ENCODE measurements at regions not wholly inside any gene's neighbourhood (a gene's known extent, or its start where the extent isn't known, plus 50 kb on each side); places are given as distances from the start of the nearest gene placed in this dataset.

DNA sequence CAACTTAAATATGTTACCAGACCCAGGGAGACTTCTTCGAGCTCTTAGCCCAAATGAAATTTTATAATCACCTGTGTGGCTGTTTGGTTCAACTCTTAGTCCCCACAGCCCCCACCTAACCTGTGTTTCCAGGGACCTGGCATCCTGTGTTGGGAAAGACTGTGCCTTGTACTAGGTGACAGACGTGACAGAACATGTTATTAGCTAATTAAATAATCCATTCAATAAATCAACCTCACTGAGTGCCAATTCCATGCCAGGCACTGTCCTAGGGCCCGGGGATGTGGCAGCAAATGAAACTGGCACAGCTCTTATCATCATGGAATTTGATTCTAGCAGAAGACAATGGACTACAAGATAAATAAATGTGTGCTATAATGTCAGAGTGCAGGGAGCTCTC lies 431.9 kb downstream of the MIAT start:
- no peaks in the 10 kb centered on the region for H3K36me3 ChIP-seq (ENCODE audit: control insufficient read depth, insufficient read depth, low read length)
- H3K4me3 ChIP-seq (ENCODE audit: low read depth, low read length), result no peak overlapping the region
- no peak for DNase-seq (ENCODE audit: low read depth)
- TF ChIP-seq, protein P1, sequence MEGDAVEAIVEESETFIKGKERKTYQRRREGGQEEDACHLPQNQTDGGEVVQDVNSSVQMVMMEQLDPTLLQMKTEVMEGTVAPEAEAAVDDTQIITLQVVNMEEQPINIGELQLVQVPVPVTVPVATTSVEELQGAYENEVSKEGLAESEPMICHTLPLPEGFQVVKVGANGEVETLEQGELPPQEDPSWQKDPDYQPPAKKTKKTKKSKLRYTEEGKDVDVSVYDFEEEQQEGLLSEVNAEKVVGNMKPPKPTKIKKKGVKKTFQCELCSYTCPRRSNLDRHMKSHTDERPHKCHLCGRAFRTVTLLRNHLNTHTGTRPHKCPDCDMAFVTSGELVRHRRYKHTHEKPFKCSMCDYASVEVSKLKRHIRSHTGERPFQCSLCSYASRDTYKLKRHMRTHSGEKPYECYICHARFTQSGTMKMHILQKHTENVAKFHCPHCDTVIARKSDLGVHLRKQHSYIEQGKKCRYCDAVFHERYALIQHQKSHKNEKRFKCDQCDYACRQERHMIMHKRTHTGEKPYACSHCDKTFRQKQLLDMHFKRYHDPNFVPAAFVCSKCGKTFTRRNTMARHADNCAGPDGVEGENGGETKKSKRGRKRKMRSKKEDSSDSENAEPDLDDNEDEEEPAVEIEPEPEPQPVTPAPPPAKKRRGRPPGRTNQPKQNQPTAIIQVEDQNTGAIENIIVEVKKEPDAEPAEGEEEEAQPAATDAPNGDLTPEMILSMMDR (IDR thresholded peaks at IDR 0.05; ENCODE audit: insufficient read depth, low read length, poor library complexity, severe bottlenecking), result no peak
- peaks cover 32% of the 10 kb centered on the region for H3K27me3 ChIP-seq (ENCODE audit: control insufficient read depth, insufficient read depth, low read length)

DNA sequence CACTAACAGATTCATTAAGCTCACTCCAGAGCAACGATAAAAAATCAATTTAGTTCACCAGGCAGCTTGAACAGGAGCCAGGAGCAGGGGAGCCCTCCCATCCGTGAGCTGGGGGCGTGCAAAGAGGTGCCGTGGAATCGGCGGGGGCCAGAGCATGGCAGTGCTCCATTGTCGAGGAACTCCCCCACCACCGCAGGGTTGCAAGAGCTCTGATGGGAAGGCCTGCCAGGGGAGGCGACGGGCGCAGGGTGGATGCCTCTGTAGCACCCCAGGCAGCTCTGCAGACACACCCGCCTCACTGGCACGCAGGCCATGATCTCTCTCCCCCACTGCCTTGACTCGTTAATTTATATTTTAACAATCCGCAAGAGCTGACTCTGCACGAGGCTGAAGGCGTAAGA lies 433.2 kb downstream of the MIAT start:
- TF ChIP-seq, protein P1 (IDR thresholded peaks at IDR 0.05; ENCODE audit: insufficient read depth, low read length, poor library complexity, severe bottlenecking), result no peak
- H3K4me3 ChIP-seq (ENCODE audit: low read depth, low read length), result no peak overlapping the region
- no peaks in the 10 kb centered on the region for H3K36me3 ChIP-seq (ENCODE audit: control insufficient read depth, insufficient read depth, low read length)
- DNase-seq (ENCODE audit: low read depth), result no peak
- peaks cover 32% of the 10 kb centered on the region for H3K27me3 ChIP-seq (ENCODE audit: control insufficient read depth, insufficient read depth, low read length)

DNA sequence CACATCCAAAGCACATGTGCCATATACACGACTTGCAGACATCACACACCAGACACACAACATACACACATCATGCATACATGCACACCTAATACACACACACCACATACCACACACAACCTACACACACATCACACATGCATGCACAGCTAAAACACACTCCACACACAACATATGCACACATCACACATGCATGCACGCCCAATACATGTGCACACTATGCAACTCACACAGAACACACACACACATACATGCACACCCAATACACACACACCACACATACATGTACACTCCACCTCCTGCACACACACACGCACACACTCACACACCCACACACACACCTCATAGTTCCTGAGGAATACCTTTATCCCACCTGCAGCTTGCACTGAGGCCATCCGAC lies 436.0 kb downstream of the MIAT start:
- no peak for DNase-seq (ENCODE audit: low read depth)
- TF ChIP-seq, protein P1 (IDR thresholded peaks at IDR 0.05; ENCODE audit: insufficient read depth, low read length, poor library complexity, severe bottlenecking), result no peak

DNA sequence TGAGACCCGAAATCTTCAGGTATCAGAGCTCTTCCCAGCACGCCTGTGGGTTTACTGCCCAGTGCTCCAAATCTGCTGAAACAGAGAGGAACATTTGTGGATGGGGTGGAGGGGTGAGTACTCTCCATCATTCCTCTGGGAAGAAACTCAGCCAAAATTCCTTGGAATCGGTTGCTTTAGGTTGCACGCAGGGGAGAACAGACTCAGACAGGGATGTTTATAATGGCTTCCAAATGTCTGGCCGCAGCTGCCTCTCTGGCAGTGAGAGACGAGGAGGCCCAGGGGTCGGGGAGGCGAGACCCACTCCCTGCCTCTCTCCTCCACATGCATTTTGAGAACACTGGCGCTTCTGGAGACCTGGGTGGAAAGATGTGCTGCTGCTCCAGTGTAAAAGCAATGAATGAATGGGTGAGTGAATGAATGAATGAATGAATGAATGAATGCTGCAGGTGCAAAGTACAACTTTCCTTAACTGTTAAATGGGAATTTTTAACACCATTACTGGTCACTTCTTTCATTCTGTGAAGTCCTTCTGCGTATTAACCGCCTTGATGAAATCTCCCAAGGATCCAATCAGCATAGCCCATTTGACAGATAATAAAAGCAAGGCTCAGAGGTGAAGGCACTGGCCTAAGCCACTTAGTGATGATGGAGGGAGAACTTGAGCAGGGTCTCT lies 437.4 kb downstream of the MIAT start:
- no peaks in the 10 kb centered on the region for H3K36me3 ChIP-seq (ENCODE audit: control insufficient read depth, insufficient read depth, low read length)
- no peak overlapping the region for H3K4me3 ChIP-seq (ENCODE audit: low read depth, low read length)
- DNase-seq (ENCODE audit: low read depth), result no peak
- peaks cover 21% of the 10 kb centered on the region for H3K27me3 ChIP-seq (ENCODE audit: control insufficient read depth, insufficient read depth, low read length)
- TF ChIP-seq, protein P1 (IDR thresholded peaks at IDR 0.05; ENCODE audit: insufficient read depth, low read length, poor library complexity, severe bottlenecking), result no peak

More for the DNA sequence above, 436.0 kb downstream of the MIAT start:
- no peak overlapping the region for H3K4me3 ChIP-seq (ENCODE audit: low read depth, low read length)
- H3K27me3 ChIP-seq (ENCODE audit: control insufficient read depth, insufficient read depth, low read length), result peaks cover 27% of the 10 kb centered on the region
- H3K36me3 ChIP-seq (ENCODE audit: control insufficient read depth, insufficient read depth, low read length), result no peaks in the 10 kb centered on the region

DNA sequence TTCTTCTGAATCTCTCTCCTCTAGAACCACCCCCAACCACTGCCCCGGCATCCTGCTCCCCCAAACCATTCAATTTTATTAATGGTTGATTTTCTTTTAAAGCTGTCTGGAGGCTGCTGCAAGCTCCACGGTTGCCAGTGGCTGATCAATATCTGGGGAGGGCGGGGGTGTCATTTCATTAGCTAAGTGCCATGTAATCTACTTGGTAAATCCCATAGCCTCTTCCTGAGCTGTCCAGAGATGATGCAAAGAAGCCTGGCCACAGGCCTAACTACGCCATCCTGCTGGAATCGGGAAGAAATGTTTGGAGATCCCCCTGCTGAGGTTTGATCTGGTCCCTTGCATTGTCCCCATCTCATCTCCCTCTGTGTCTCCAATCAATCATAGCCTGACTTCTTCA lies 440.1 kb downstream of the MIAT start:
- TF ChIP-seq, protein P1 (IDR thresholded peaks at IDR 0.05; ENCODE audit: insufficient read depth, low read length, poor library complexity, severe bottlenecking), result no peak
- Histone ChIP-seq H3K27me3 (ENCODE audit: control insufficient read depth, insufficient read depth, low read length) (peaks cover 3% of the 10 kb centered on the region), H3K4me3 (ENCODE audit: low read depth, low read length) (no peak overlapping the region), H3K36me3 (ENCODE audit: control insufficient read depth, insufficient read depth, low read length) (no peaks in the 10 kb centered on the region)
- no peak for DNase-seq (ENCODE audit: low read depth)

DNA sequence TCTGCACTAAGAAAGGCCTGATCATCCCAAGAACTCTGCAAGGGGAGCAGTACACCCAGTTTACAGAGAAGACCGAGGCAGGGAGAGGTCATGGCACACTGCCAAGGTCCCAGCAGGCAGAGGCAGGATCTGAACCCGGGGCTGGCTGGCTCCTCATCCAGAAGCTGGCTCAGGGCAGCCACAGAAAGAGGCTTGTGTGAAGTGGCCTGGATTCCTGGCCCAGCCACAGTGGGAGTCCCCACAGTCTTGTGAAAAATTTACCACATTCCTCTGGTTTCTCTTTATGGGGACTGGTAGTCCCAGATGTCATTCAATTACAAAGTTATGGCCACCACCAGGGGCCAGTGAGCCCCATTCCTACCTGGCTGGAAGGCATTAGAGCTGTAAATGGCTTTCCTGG lies 440.5 kb downstream of the MIAT start:
- Histone ChIP-seq H3K4me3 (ENCODE audit: low read depth, low read length) (no peak overlapping the region), H3K27me3 (ENCODE audit: control insufficient read depth, insufficient read depth, low read length) (peaks cover 3% of the 10 kb centered on the region), H3K36me3 (ENCODE audit: control insufficient read depth, insufficient read depth, low read length) (no peaks in the 10 kb centered on the region)
- TF ChIP-seq, protein P1 (IDR thresholded peaks at IDR 0.05; ENCODE audit: insufficient read depth, low read length, poor library complexity, severe bottlenecking), result no peak
- DNase-seq (ENCODE audit: low read depth), result no peak

Measured in kidney epithelial cell (primary cell).